ENCODE measurements at regions not wholly inside any gene's neighbourhood (a gene's known extent, or its start where the extent isn't known, plus 50 kb on each side); places are given as distances from the start of the nearest gene placed in this dataset.

GRCh38 chr20:7178004-7178403, 410.5 kb downstream of the BMP2 start:
- no peak for DNase-seq
- Histone ChIP-seq H3K9ac (ENCODE audit: low read length) (no peak overlapping the region), H4K20me1 (ENCODE audit: control insufficient read depth, insufficient read depth, low read length, poor library complexity, severe bottlenecking) (no peaks in the 10 kb centered on the region), H3K36me3 (replicated peaks in 1 of 2; ENCODE audit: control extremely low read depth in 1 of 2, control insufficient read depth in 1 of 2, extremely low read depth in 1 of 2, insufficient read depth in 2 of 2, low read length in 1 of 2) (no peaks in the 10 kb centered on the region), H3K4me1 (ENCODE audit: control insufficient read depth in 2 of 2, insufficient read depth in 2 of 2, low read length in 2 of 2) (no peaks in the 10 kb centered on the region), H3K27me3 (replicated peaks in 1 of 4; ENCODE audit: control extremely low read depth in 1 of 4, control insufficient read depth in 3 of 4, insufficient read depth in 4 of 4, low read length in 3 of 4) (no peaks in the 10 kb centered on the region), H3K27ac (ENCODE audit: low read length in 2 of 2) (no peak overlapping the region), H3K4me2 (replicated peaks; ENCODE audit: low read depth, low read length, poor library complexity, severe bottlenecking) (no peak overlapping the region), H3K4me3 (ENCODE audit: control extremely low read depth in 1 of 5, extremely low read depth in 1 of 5, insufficient read depth in 1 of 5, low read depth in 2 of 5, low read length in 4 of 5) (no peak overlapping the region), H3K79me2 (ENCODE audit: control insufficient read depth, insufficient read depth, low read length) (no peaks in the 10 kb centered on the region), H2AFZ (ENCODE audit: insufficient read depth, low read depth, low read length, poor library complexity, severe bottlenecking) (no peak overlapping the region), H3K9me3 (ENCODE audit: control extremely low read depth in 1 of 3, control insufficient read depth in 2 of 3, insufficient read depth in 1 of 3, low read length in 2 of 3) (peaks cover 0 to 6% (median 4%) of the 10 kb centered on the region in 3 donors)
- no peaks in the 10 kb centered on the region for H3K4me1 Mint-ChIP-seq
- ATAC-seq (ENCODE audit: low read depth): no peak
- ChIA-PET CTCF (no interaction called here), POLR2A (no interaction called here)
- no peak overlapping the region for H3K4me3 Mint-ChIP-seq
- 100% methylated on average over 1 of the region's 2 CpGs for WGBS (ENCODE audit: insufficient coverage)
- no peak for TF ChIP-seq EZH2 (IDR thresholded peaks at IDR 0.05; ENCODE audit: borderline replicate concordance, insufficient read depth, low read depth, low read length, poor library complexity, severe bottlenecking)
- TF ChIP-seq CTCF (IDR thresholded peaks at IDR 0.05): no peak
- no peak overlapping the region for H3K27ac Mint-ChIP-seq
- intact Hi-C loops (cut with micrococcal nuclease): no loop called here
- peaks cover 19% of the 10 kb centered on the region for H3K9me3 Mint-ChIP-seq (ENCODE audit: insufficient read depth)
- no peaks in the 10 kb centered on the region for H3K27me3 Mint-ChIP-seq

- POLR2A ChIA-PET: no interaction called here
- ATAC-seq (ENCODE audit: low read depth) (no peak), DNase-seq (no peak)
- H3K4me1 ChIP-seq (ENCODE audit: control insufficient read depth in 2 of 2, insufficient read depth in 2 of 2, low read length in 2 of 2): no peaks in the 10 kb centered on the region
- Mint-ChIP-seq H3K27ac (no peak overlapping the region), H3K4me3 (no peak overlapping the region), H3K27me3 (no peaks in the 10 kb centered on the region), H3K9me3 (ENCODE audit: insufficient read depth) (peaks cover 19% of the 10 kb centered on the region), H3K4me1 (no peaks in the 10 kb centered on the region)
- H3K79me2 ChIP-seq (ENCODE audit: control insufficient read depth, insufficient read depth, low read length): no peaks in the 10 kb centered on the region
- H3K9ac ChIP-seq (ENCODE audit: low read length): no peak overlapping the region
- H3K36me3 ChIP-seq (replicated peaks in 1 of 2; ENCODE audit: control extremely low read depth in 1 of 2, control insufficient read depth in 1 of 2, extremely low read depth in 1 of 2, insufficient read depth in 2 of 2, low read length in 1 of 2): no peaks in the 10 kb centered on the region
- WGBS (ENCODE audit: insufficient coverage): 90% methylated on average over 3 of the region's 4 CpGs
- TF ChIP-seq EZH2 (IDR thresholded peaks at IDR 0.05; ENCODE audit: borderline replicate concordance, insufficient read depth, low read depth, low read length, poor library complexity, severe bottlenecking) (no peak), CTCF (IDR thresholded peaks at IDR 0.05) (no peak)
- H3K4me2 ChIP-seq (replicated peaks; ENCODE audit: low read depth, low read length, poor library complexity, severe bottlenecking): no peak overlapping the region
- CTCF ChIA-PET: no interaction called here
- H3K9me3 ChIP-seq (ENCODE audit: control extremely low read depth in 1 of 3, control insufficient read depth in 2 of 3, insufficient read depth in 1 of 3, low read length in 2 of 3): peaks cover 0 to 6% (median 0%) of the 10 kb centered on the region in 3 donors
- H3K27ac ChIP-seq (ENCODE audit: low read length in 2 of 2): no peak overlapping the region
- no peak overlapping the region for H2AFZ ChIP-seq (ENCODE audit: insufficient read depth, low read depth, low read length, poor library complexity, severe bottlenecking)
- no peak overlapping the region for H3K4me3 ChIP-seq (ENCODE audit: control extremely low read depth in 1 of 5, extremely low read depth in 1 of 5, insufficient read depth in 1 of 5, low read depth in 2 of 5, low read length in 4 of 5)
- no peaks in the 10 kb centered on the region for H4K20me1 ChIP-seq (ENCODE audit: control insufficient read depth, insufficient read depth, low read length, poor library complexity, severe bottlenecking)
- intact Hi-C loops (cut with micrococcal nuclease): no loop called here
- H3K27me3 ChIP-seq (replicated peaks in 1 of 4; ENCODE audit: control extremely low read depth in 1 of 4, control insufficient read depth in 3 of 4, insufficient read depth in 4 of 4, low read length in 3 of 4): no peaks in the 10 kb centered on the region
Observed at GRCh38 chr20:7180256-7181045, 413.0 kb downstream of the BMP2 start.

Measured in B cell (primary cell).